ENCODE measurements at regions not wholly inside any gene's neighbourhood (a gene's known extent, or its start where the extent isn't known, plus 50 kb on each side); places are given as distances from the start of the nearest gene placed in this dataset.
"Not testable (repeated sequence)": the region's sequence is repeated elsewhere in the genome, so short reads cannot be mapped to it uniquely, and the experiment has no call there.

DNA sequence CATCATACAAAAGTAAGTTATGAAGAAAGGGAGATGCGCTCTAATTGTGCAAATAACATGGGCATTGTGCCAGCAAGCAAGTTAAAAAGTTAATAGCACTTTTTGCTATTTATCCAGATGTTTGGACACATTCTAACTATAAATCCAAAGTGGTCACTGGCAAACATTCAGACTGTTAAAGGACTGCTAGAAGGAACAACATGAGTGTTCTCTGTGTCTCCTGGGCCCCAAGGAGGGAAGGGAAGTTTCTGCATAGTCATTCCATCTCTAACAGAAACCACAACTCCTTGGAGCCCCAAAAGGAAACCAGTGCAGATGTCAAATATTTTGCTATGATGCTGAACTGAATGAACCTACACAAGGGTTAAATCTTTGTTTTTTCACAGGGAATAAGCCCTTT, 213.3 kb upstream of the HNRNPA3 start:
- no peak overlapping the region for H3K4me3 ChIP-seq (ENCODE audit: low read depth, low read length)
- no peak for DNase-seq (ENCODE audit: low read depth)
- H3K36me3 ChIP-seq (ENCODE audit: control insufficient read depth, insufficient read depth, low read length): no peaks in the 10 kb centered on the region
- H3K27me3 ChIP-seq (ENCODE audit: control insufficient read depth, insufficient read depth, low read length): no peaks in the 10 kb centered on the region
- TF ChIP-seq, protein P1, sequence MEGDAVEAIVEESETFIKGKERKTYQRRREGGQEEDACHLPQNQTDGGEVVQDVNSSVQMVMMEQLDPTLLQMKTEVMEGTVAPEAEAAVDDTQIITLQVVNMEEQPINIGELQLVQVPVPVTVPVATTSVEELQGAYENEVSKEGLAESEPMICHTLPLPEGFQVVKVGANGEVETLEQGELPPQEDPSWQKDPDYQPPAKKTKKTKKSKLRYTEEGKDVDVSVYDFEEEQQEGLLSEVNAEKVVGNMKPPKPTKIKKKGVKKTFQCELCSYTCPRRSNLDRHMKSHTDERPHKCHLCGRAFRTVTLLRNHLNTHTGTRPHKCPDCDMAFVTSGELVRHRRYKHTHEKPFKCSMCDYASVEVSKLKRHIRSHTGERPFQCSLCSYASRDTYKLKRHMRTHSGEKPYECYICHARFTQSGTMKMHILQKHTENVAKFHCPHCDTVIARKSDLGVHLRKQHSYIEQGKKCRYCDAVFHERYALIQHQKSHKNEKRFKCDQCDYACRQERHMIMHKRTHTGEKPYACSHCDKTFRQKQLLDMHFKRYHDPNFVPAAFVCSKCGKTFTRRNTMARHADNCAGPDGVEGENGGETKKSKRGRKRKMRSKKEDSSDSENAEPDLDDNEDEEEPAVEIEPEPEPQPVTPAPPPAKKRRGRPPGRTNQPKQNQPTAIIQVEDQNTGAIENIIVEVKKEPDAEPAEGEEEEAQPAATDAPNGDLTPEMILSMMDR (IDR thresholded peaks at IDR 0.05; ENCODE audit: insufficient read depth, low read length, poor library complexity, severe bottlenecking): no peak

DNA sequence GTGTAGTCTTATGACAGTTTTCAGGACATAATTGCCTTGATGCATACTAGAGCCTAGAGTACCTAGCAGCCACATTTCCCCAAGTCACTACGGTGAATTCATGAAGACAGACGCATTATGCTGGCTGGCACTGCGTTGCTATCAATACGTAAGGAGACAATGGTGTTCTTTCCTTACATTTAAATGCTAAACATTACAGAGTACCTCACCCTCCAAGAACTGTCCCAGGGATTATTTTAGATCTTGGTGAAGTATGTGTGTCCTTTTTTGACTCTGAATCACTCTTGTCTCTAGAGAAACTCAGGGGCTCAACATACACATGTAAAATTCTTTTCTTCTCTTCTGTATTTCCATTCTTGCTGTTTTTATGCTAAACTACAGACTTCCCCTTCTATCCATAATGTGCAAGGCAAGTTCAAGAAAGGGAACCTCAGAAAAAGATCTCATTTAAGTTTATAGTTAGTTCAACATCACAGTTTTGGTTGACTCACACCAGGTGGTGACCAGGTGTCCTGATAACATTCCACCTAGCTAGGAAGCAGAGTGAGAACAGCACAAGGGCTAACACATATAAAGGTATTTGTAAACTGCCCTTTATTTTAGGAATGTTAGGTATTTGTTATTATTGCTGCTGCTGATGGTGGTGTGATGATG, 212.4 kb upstream of the HNRNPA3 start:
- TF ChIP-seq, protein P1 (IDR thresholded peaks at IDR 0.05; ENCODE audit: insufficient read depth, low read length, poor library complexity, severe bottlenecking): no peak
- no peak for DNase-seq (ENCODE audit: low read depth)
- no peak overlapping the region for H3K4me3 ChIP-seq (ENCODE audit: low read depth, low read length)
- no peaks in the 10 kb centered on the region for H3K36me3 ChIP-seq (ENCODE audit: control insufficient read depth, insufficient read depth, low read length)
- no peaks in the 10 kb centered on the region for H3K27me3 ChIP-seq (ENCODE audit: control insufficient read depth, insufficient read depth, low read length)

DNA sequence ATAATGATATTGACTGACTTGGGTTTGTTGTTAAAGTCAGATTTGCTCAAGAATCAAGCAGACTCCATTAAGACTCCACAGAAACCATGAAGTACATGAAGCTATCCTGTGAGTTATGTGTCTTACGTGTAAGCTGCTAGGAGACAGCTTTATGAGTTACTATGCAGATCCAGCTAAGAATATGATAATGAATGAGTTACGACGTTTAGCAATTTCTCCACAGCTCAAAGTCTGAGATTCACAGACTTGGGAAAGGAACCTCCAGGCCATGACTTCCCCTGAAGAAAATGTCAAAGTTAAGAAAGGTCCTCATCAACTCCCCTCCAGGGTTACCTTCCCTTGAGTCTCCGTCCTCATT, 211.9 kb upstream of the HNRNPA3 start:
- TF ChIP-seq, protein P1 (IDR thresholded peaks at IDR 0.05; ENCODE audit: insufficient read depth, low read length, poor library complexity, severe bottlenecking): no peak
- no peak for DNase-seq (ENCODE audit: low read depth)
- no peak overlapping the region for H3K4me3 ChIP-seq (ENCODE audit: low read depth, low read length)
- no peaks in the 10 kb centered on the region for H3K36me3 ChIP-seq (ENCODE audit: control insufficient read depth, insufficient read depth, low read length)
- H3K27me3 ChIP-seq (ENCODE audit: control insufficient read depth, insufficient read depth, low read length): no peaks in the 10 kb centered on the region

DNA sequence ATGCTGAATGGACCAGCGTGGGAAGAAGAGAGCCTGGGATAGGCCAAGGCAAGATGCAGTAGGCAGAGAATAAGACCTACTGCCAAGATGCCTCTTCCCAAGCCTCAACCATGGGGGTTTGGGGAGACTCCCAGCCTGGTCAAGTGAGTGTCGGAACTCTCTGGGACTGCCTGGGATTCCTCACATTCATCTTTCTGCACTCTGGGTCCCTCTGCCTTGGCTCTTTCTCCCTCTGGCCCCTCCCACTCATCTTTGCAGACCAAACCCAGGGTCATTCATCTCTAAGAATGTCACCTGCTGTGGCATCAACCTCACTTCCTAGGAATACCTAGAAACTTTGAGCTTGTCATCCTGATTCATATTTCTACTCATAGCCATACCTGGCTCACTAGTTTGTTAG, 211.3 kb upstream of the HNRNPA3 start:
- H3K27me3 ChIP-seq (ENCODE audit: control insufficient read depth, insufficient read depth, low read length): no peaks in the 10 kb centered on the region
- H3K36me3 ChIP-seq (ENCODE audit: control insufficient read depth, insufficient read depth, low read length): no peaks in the 10 kb centered on the region
- no peak for DNase-seq (ENCODE audit: low read depth)
- H3K4me3 ChIP-seq (ENCODE audit: low read depth, low read length): no peak overlapping the region
- TF ChIP-seq, protein P1 (IDR thresholded peaks at IDR 0.05; ENCODE audit: insufficient read depth, low read length, poor library complexity, severe bottlenecking): no peak

DNA sequence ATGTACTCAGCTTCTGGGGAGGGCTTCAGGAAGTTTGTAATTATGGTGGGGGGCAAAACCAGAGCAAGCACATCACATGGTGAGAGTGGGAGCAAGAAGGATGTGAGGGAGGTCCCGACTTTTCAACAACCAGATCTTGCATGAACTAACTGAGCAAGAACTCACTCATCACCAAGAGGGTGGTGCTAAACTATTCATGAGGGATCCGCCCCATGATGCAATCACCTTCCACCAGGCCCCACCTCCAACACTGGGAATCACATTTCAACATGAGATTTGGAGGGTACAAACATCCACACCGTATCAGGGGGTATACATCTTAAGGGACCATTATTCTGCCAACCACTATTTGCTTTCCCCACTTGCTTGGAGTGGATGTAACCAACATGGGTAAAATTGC, 209.6 kb upstream of the HNRNPA3 start:
- no peak for DNase-seq (ENCODE audit: low read depth)
- TF ChIP-seq, protein P1 (IDR thresholded peaks at IDR 0.05; ENCODE audit: insufficient read depth, low read length, poor library complexity, severe bottlenecking): no peak
- H3K27me3 ChIP-seq (ENCODE audit: control insufficient read depth, insufficient read depth, low read length): no peaks in the 10 kb centered on the region
- H3K36me3 ChIP-seq (ENCODE audit: control insufficient read depth, insufficient read depth, low read length): no peaks in the 10 kb centered on the region
- H3K4me3 ChIP-seq (ENCODE audit: low read depth, low read length): no peak overlapping the region

DNA sequence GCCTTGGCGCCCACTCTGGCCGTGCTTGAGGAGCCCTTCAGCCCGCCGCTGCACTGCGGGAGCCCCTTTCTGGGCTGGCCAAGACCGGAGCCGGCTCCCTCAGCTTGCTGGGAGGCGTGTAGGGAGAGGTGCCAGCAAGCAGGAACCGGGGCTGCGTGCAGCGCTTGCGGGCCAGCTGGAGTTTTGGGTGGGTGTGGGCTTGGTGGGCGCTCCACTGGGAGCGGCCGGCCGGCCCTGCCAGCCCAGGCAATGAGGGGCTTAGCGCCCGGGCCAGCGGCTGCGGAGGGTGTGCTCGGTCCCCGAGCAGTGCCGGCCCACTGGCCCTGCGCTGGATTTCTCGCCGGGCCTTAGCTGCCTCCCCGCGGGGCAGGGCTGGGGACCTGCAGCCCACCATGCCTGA, 204.9 kb upstream of the HNRNPA3 start:
- H3K36me3 ChIP-seq (ENCODE audit: control insufficient read depth, insufficient read depth, low read length); H3K4me3 ChIP-seq (ENCODE audit: low read depth, low read length); H3K27me3 ChIP-seq (ENCODE audit: control insufficient read depth, insufficient read depth, low read length); DNase-seq (ENCODE audit: low read depth): not testable (repeated sequence)

DNA sequence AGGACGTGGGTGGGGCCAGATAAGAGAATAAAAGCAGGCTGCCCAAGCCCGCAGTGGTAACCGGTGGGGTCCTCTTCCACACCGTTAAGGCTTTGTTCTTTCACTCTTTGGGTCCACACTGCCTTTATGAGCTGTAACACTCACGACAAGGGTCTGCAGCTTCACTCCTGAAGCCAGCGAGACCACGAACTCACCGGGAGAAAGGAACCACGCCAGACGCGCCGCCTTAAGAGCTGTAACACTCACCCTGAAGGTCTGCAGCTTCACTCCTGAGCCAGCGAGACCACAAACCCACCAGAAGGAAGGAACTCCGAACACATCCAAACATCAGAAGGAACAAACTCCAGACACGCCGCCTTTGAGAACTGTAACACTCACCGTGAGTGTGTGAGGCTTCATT, 203.9 kb upstream of the HNRNPA3 start:
- not testable (repeated sequence) for H3K36me3 ChIP-seq (ENCODE audit: control insufficient read depth, insufficient read depth, low read length); H3K4me3 ChIP-seq (ENCODE audit: low read depth, low read length); H3K27me3 ChIP-seq (ENCODE audit: control insufficient read depth, insufficient read depth, low read length); DNase-seq (ENCODE audit: low read depth)
